Gastroesophageal sphincter (tissue), 3 donors: ENCODE measurements at regions not wholly inside any gene's neighbourhood (a gene's known extent, or its start where the extent isn't known, plus 50 kb on each side); places are given as distances from the start of the nearest gene placed in this dataset.

ENCODE experiments used
- POLR2A ChIP-seq, 2 donors: fragments of 450-650 bp; IDR thresholded peaks; one replicate each; pipeline ENCODE4 v1.6.1; 2017; ENCODE audit warnings: antibody characterized with exemption in 2 of 2, mild to moderate bottlenecking in 2 of 2, moderate library complexity in 1 of 2
- TF ChIP-seq, protein P1 (sequence below), 4 experiments: fragments of 200-600 bp in 2 of 4; fragments of 450-650 bp in 2 of 4; sonication (generic) in 1 of 4; IDR thresholded peaks; one replicate each; pipeline ENCODE4 v1.5.1; 2017 to 2019; ENCODE audit warnings: antibody characterized with exemption in 4 of 4, mild to moderate bottlenecking in 2 of 4, moderate library complexity in 2 of 4

DNA sequence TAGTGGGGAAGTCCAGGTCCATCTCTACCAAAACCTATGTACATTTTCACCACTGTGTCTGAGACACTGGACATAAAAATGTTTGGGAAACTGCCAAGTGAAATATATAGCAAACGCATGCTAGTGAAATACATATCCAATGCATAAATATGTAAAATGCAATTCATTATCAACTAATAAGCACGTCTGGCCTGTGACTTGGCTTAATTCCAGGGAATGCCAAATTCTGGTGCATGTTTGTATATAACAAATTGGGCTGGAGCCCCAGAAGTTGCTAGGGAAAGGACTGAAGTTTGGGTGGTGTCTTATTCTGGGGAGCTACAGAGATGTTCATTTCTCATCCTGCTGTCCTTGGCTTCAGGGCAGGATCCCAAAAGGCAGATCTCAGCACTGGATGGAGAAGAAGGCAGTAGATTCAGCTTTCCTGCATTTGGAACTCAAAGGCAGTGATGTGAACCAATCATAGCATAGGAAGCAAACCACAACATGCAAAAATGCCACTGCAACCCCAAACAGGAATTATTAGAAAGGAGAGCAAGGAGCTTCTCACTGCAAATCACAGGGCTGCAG, 184.3 kb downstream of the HS3ST3A1 start:
- no peak for TF ChIP-seq POLR2A (IDR thresholded peaks at IDR 0.05)
- TF ChIP-seq, protein P1, sequence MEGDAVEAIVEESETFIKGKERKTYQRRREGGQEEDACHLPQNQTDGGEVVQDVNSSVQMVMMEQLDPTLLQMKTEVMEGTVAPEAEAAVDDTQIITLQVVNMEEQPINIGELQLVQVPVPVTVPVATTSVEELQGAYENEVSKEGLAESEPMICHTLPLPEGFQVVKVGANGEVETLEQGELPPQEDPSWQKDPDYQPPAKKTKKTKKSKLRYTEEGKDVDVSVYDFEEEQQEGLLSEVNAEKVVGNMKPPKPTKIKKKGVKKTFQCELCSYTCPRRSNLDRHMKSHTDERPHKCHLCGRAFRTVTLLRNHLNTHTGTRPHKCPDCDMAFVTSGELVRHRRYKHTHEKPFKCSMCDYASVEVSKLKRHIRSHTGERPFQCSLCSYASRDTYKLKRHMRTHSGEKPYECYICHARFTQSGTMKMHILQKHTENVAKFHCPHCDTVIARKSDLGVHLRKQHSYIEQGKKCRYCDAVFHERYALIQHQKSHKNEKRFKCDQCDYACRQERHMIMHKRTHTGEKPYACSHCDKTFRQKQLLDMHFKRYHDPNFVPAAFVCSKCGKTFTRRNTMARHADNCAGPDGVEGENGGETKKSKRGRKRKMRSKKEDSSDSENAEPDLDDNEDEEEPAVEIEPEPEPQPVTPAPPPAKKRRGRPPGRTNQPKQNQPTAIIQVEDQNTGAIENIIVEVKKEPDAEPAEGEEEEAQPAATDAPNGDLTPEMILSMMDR (IDR thresholded peaks at IDR 0.05), result no peak
